Central memory CD8-positive, alpha-beta T cell (primary cell): ENCODE measurements at regions not wholly inside any gene's neighbourhood (a gene's known extent, or its start where the extent isn't known, plus 50 kb on each side); places are given as distances from the start of the nearest gene placed in this dataset.
A peak's percentile ranks its signal among the peaks of the same experiment; 100 is the strongest.

Source experiments
- ATAC-seq: fragments of 150-1000 bp; cut with Tn5 transposase; replicated peaks from 2 replicates; pipeline ENCODE4 v1.10.0; 2022; ENCODE audit warnings: mild to moderate bottlenecking, moderate FRiP score, moderate number of reproducible peaks; ENCODE audit not compliant: poor library complexity, severe bottlenecking; ENCODE audit errors: extremely low read depth
- DNase-seq, 2 donors: peaks; one replicate each; pipeline ENCODE4 v3.0.0; 2021; ENCODE audit warnings: low spot score in 2 of 2
- H3K27ac Mint-ChIP-seq: one replicate; pipeline ENCODE4 v1.8.0; 2022; ENCODE audit warnings: low read depth, mild to moderate bottlenecking, moderate library complexity, mixed read lengths
- H3K27me3 Mint-ChIP-seq: one replicate; pipeline ENCODE4 v1.8.0; 2022; ENCODE audit warnings: mixed read lengths
- H3K36me3 Mint-ChIP-seq: one replicate; pipeline ENCODE4 v1.8.0; 2022; ENCODE audit warnings: mild to moderate bottlenecking, moderate library complexity, mixed read lengths; ENCODE audit not compliant: insufficient read depth
- H3K4me1 Mint-ChIP-seq: one replicate; pipeline ENCODE4 v1.8.0; 2022; ENCODE audit warnings: mixed read lengths
- H3K4me3 Mint-ChIP-seq: one replicate; pipeline ENCODE4 v1.8.0; 2022; ENCODE audit warnings: mild to moderate bottlenecking, moderate library complexity, mixed read lengths
- H3K9me3 Mint-ChIP-seq: one replicate; pipeline ENCODE4 v1.8.0; 2022; ENCODE audit warnings: mixed read lengths

DNA sequence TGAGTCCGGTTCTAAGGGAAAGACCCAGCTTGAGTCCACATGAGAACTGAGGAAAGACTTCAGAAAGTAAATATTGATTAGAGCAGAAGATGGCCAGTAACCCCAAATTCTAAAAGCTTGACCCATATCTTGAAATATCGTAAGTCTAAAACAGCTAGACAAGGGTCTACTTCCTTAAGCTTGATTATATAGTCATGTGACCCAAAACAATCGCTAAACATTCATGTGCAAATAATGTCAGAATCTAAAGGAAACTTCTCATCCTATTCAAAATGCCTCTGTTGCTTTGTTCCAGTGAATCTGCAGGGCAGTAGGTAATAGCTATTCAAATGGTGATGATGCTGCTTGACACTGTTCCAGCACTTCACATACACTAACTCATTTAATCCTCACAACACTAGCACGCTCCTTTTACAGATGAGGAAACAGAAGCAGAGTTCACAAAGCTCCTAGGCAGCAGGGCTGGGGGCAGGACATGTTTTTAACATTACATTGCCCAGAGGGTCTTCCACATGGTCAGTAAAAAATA lies 52.6 kb downstream of the TCF20 start:
- peaks cover 23% of the 10 kb centered on the region for H3K36me3 Mint-ChIP-seq
- H3K27ac Mint-ChIP-seq = peak overlapping the region; percentile 88
- no peaks in the 10 kb centered on the region for H3K27me3 Mint-ChIP-seq
- H3K9me3 Mint-ChIP-seq = no peaks in the 10 kb centered on the region
- DNase-seq = no peak
- ATAC-seq = no peak
- peaks cover 59% of the 10 kb centered on the region for H3K4me1 Mint-ChIP-seq
- peak overlapping the region; percentile 47 for H3K4me3 Mint-ChIP-seq

DNA sequence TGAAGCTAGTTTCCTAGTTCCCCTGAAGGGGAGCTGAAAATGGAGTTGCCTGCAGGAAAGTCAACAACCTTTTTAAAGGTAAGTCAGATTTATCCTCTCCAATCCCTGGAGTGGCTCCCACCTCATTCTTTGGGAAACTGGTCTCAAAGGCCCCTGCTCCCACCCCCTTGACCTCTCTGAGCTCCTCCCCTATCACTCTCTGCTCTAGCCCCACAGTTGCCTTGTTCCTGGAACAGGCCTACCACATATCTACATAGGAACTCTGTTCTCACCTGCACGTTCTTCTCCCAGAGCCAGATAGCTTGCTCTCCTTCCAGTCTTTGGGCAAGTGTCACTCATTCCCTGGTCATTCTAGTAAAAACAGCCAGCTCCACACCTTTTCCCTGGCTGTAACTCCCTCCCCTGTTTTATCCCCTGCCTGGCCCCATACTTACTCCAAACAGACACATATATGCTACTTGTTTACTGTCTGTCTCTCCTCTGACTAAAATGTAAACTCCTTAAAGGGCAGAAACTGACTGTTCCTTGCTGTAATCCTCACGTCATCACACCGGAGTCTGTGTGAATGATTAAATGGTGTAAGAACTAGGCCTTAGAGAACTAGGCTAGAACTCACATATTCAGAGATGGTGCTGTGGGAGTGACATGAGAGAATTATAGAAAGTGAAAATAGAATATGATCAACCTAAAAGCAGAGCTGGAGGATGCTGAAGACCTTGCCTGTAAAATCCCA lies 53.3 kb downstream of the TCF20 start:
- Mint-ChIP-seq H3K27ac (peak overlapping the region; percentile 88), H3K36me3 (peaks cover 28% of the 10 kb centered on the region), H3K9me3 (no peaks in the 10 kb centered on the region), H3K27me3 (no peaks in the 10 kb centered on the region), H3K4me3 (peak overlapping the region; percentile 1), H3K4me1 (peaks cover 53% of the 10 kb centered on the region)
- ATAC-seq (peak; percentile 54), DNase-seq (no peak)

- no peaks in the 10 kb centered on the region for H3K9me3 Mint-ChIP-seq
- H3K27ac Mint-ChIP-seq = no peak overlapping the region
- peaks cover 41% of the 10 kb centered on the region for H3K4me1 Mint-ChIP-seq
- no peak overlapping the region for H3K4me3 Mint-ChIP-seq
- DNase-seq (no peak), ATAC-seq (no peak)
- H3K36me3 Mint-ChIP-seq = peaks cover 42% of the 10 kb centered on the region
- H3K27me3 Mint-ChIP-seq = no peaks in the 10 kb centered on the region
Measured at GRCh38 chr22:42214633-42215415, 55.6 kb downstream of the TCF20 start.

GRCh38 chr22:42208362-42208761 lies 62.1 kb downstream of the TCF20 start:
- H3K36me3 Mint-ChIP-seq = peaks cover 35% of the 10 kb centered on the region
- peak overlapping the region; percentile 60 for H3K4me3 Mint-ChIP-seq
- no peaks in the 10 kb centered on the region for H3K9me3 Mint-ChIP-seq
- H3K4me1 Mint-ChIP-seq = peaks cover 45% of the 10 kb centered on the region
- no peaks in the 10 kb centered on the region for H3K27me3 Mint-ChIP-seq
- ATAC-seq (peak; percentile 70), DNase-seq (no peak)
- H3K27ac Mint-ChIP-seq = peak overlapping the region; percentile 88

DNA sequence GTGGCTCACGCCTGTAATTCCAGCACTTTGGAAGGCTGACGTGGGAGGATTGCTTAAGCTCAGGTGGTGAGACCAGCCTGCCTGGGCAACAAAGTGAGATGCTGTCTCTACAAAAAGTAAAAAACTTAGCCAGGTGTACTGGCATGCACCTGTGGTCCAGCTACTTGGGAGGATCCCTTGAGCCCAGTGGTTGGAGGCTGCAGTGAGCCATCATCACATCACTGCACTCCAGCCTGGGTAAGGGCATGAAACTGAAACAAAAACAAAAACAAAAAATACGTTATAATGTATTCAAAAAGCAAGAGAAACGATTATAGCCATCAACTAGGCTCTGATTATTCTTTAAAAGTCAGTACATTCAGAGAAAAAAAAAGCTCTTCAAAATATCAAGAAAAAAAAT lies 62.5 kb downstream of the TCF20 start:
- peaks cover 33% of the 10 kb centered on the region for H3K36me3 Mint-ChIP-seq
- H3K4me1 Mint-ChIP-seq = peaks cover 49% of the 10 kb centered on the region

GRCh38 chr22:42203609-42204008 lies 66.8 kb downstream of the TCF20 start:
- Mint-ChIP-seq H3K4me1 (peaks cover 62% of the 10 kb centered on the region), H3K36me3 (peaks cover 17% of the 10 kb centered on the region), H3K4me3 (peak overlapping the region; percentile 82), H3K27me3 (no peaks in the 10 kb centered on the region), H3K9me3 (no peaks in the 10 kb centered on the region), H3K27ac (peak overlapping the region; percentile 90)
- DNase-seq (no peak), ATAC-seq (no peak)

More for the DNA sequence above, 62.5 kb downstream of the TCF20 start:
- peak; percentile 64 for ATAC-seq
- Mint-ChIP-seq H3K4me3 (peak overlapping the region; percentile 60), H3K27me3 (no peaks in the 10 kb centered on the region), H3K9me3 (no peaks in the 10 kb centered on the region), H3K27ac (peak overlapping the region; percentile 88)
- no peak for DNase-seq

GRCh38 chr22:42202669-42203068 lies 67.8 kb downstream of the TCF20 start:
- H3K36me3 Mint-ChIP-seq = peaks cover 14% of the 10 kb centered on the region
- peak overlapping the region; percentile 82 for H3K4me3 Mint-ChIP-seq
- no peaks in the 10 kb centered on the region for H3K27me3 Mint-ChIP-seq
- H3K4me1 Mint-ChIP-seq = peaks cover 53% of the 10 kb centered on the region
- H3K9me3 Mint-ChIP-seq = no peaks in the 10 kb centered on the region
- peak overlapping the region; percentile 90 for H3K27ac Mint-ChIP-seq
- DNase-seq (peak in 1 of 2 donors; percentile 30), ATAC-seq (peak; percentile 72)

DNA sequence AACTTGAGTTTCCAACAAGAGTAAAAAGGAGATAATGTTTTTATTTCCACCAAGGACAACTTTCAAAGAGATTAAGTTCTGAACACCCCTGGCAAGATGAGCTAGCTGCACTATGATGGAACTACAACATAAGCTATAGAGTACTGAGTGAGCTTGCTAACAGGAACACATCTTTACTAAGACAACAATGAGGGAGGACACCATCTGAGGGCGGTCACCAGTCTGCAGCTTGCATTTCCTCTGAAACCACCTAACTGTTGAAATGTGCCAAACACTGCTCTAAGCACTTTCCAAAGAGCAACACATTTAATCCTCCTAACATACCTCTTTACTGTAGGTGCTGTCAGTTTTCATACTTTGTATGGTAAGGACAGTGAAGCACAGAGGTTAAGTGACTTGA lies 68.4 kb downstream of the TCF20 start:
- Mint-ChIP-seq H3K4me3 (peak overlapping the region; percentile 82), H3K27ac (peak overlapping the region; percentile 90)
- peak; percentile 97 for ATAC-seq

DNA sequence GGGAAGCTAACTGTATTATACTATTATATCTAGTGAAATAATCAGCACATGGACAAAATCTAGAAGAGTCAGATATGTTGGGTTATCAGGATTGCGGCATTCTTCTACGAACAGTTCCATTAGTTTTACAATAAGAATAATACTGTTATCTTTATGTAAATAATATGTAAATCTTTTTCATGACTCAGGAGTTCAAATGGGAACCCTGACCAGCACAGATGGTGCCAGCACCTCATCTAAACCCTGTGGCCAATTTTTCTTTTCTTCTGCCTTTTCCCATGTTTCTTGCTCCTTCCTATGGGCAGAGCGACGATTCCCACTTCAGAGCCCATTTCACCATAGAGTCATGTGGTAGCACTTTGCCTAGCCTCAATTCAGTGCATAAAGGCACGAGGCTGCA lies 68.4 kb upstream of the CYP2D6 start:
- no peak overlapping the region for H3K4me3 Mint-ChIP-seq
- H3K27ac Mint-ChIP-seq = peak overlapping the region; percentile 35
- peaks cover 55% of the 10 kb centered on the region for H3K4me1 Mint-ChIP-seq
- no peak for ATAC-seq
- DNase-seq = no peak
- H3K27me3 Mint-ChIP-seq = no peaks in the 10 kb centered on the region
- H3K9me3 Mint-ChIP-seq = no peaks in the 10 kb centered on the region
- peaks cover 11% of the 10 kb centered on the region for H3K36me3 Mint-ChIP-seq

More for the DNA sequence above, 68.4 kb downstream of the TCF20 start:
- DNase-seq = peak in 1 of 2 donors; percentile 37
- Mint-ChIP-seq H3K36me3 (peaks cover 14% of the 10 kb centered on the region), H3K4me1 (peaks cover 52% of the 10 kb centered on the region), H3K9me3 (no peaks in the 10 kb centered on the region), H3K27me3 (no peaks in the 10 kb centered on the region)

GRCh38 chr22:42198226-42198625 lies 67.6 kb upstream of the CYP2D6 start:
- Mint-ChIP-seq H3K27me3 (no peaks in the 10 kb centered on the region), H3K4me3 (no peak overlapping the region), H3K4me1 (peaks cover 56% of the 10 kb centered on the region), H3K27ac (no peak overlapping the region), H3K9me3 (no peaks in the 10 kb centered on the region), H3K36me3 (peaks cover 9% of the 10 kb centered on the region)
- no peak for DNase-seq
- ATAC-seq = no peak

GRCh38 chr22:42196454-42196853 lies 65.8 kb upstream of the CYP2D6 start:
- Mint-ChIP-seq H3K9me3 (no peaks in the 10 kb centered on the region), H3K27me3 (no peaks in the 10 kb centered on the region), H3K4me1 (peaks cover 42% of the 10 kb centered on the region), H3K4me3 (no peak overlapping the region), H3K27ac (no peak overlapping the region), H3K36me3 (peaks cover 7% of the 10 kb centered on the region)
- ATAC-seq (no peak), DNase-seq (no peak)

- no peak overlapping the region for H3K4me3 Mint-ChIP-seq
- H3K27me3 Mint-ChIP-seq = no peaks in the 10 kb centered on the region
- DNase-seq = no peak
- no peaks in the 10 kb centered on the region for H3K9me3 Mint-ChIP-seq
- peaks cover 4% of the 10 kb centered on the region for H3K36me3 Mint-ChIP-seq
- H3K4me1 Mint-ChIP-seq = peaks cover 33% of the 10 kb centered on the region
- no peak for ATAC-seq
- H3K27ac Mint-ChIP-seq = peak overlapping the region; percentile 76
Measured at GRCh38 chr22:42194953-42195352, 64.3 kb upstream of the CYP2D6 start.
